ENCODE measurements at regions not wholly inside any gene's neighbourhood (a gene's known extent, or its start where the extent isn't known, plus 50 kb on each side); places are given as distances from the start of the nearest gene placed in this dataset.

- peaks cover 10% of the 10 kb centered on the region for H3K4me1 Mint-ChIP-seq
- POLR2A ChIA-PET, result no interaction called here
- no peak overlapping the region for H3K27ac Mint-ChIP-seq
- H3K4me3 Mint-ChIP-seq, result no peak overlapping the region
- peaks cover 14% of the 10 kb centered on the region for H3K27me3 Mint-ChIP-seq
- no peaks in the 10 kb centered on the region for H3K36me3 Mint-ChIP-seq
- DNase-seq (no peak), ATAC-seq (ENCODE audit: low read depth) (no peak)
- H3K9me3 Mint-ChIP-seq, result no peaks in the 10 kb centered on the region
Measured at GRCh38 chr6:159118924-159119323, 50.3 kb upstream of the FNDC1 start.

GRCh38 chr6:159117563-159117962, 51.6 kb upstream of the FNDC1 start:
- DNase-seq, result no peak
- Mint-ChIP-seq H3K27me3 (peaks cover 5% of the 10 kb centered on the region), H3K4me3 (no peak overlapping the region), H3K9me3 (no peaks in the 10 kb centered on the region), H3K4me1 (peaks cover 10% of the 10 kb centered on the region), H3K36me3 (no peaks in the 10 kb centered on the region), H3K27ac (no peak overlapping the region)
- POLR2A ChIA-PET, result no interaction called here
- no peak for ATAC-seq (ENCODE audit: low read depth)

GRCh38 chr6:159117046-159117445, 52.2 kb upstream of the FNDC1 start:
- H3K4me3 Mint-ChIP-seq, result no peak overlapping the region
- H3K27ac Mint-ChIP-seq, result no peak overlapping the region
- H3K36me3 Mint-ChIP-seq, result no peaks in the 10 kb centered on the region
- ATAC-seq (ENCODE audit: low read depth) (no peak), DNase-seq (no peak)
- peaks cover 10% of the 10 kb centered on the region for H3K4me1 Mint-ChIP-seq
- no peaks in the 10 kb centered on the region for H3K9me3 Mint-ChIP-seq
- POLR2A ChIA-PET, result no interaction called here
- no peaks in the 10 kb centered on the region for H3K27me3 Mint-ChIP-seq

GRCh38 chr6:159116343-159116742, 52.9 kb upstream of the FNDC1 start:
- no peaks in the 10 kb centered on the region for H3K36me3 Mint-ChIP-seq
- no peaks in the 10 kb centered on the region for H3K27me3 Mint-ChIP-seq
- no peak overlapping the region for H3K4me3 Mint-ChIP-seq
- no peak overlapping the region for H3K27ac Mint-ChIP-seq
- DNase-seq, result no peak
- H3K4me1 Mint-ChIP-seq, result peaks cover 10% of the 10 kb centered on the region
- POLR2A ChIA-PET, result no interaction called here
- ATAC-seq (ENCODE audit: low read depth), result no peak
- H3K9me3 Mint-ChIP-seq, result no peaks in the 10 kb centered on the region

GRCh38 chr6:159114569-159114968, 54.6 kb upstream of the FNDC1 start:
- no peaks in the 10 kb centered on the region for H3K36me3 Mint-ChIP-seq
- no peak for ATAC-seq (ENCODE audit: low read depth)
- POLR2A ChIA-PET, result no interaction called here
- H3K27ac Mint-ChIP-seq, result no peak overlapping the region
- H3K27me3 Mint-ChIP-seq, result no peaks in the 10 kb centered on the region
- H3K4me3 Mint-ChIP-seq, result no peak overlapping the region
- H3K4me1 Mint-ChIP-seq, result peaks cover 17% of the 10 kb centered on the region
- no peaks in the 10 kb centered on the region for H3K9me3 Mint-ChIP-seq
- no peak for DNase-seq

GRCh38 chr6:159113223-159113622, 56.0 kb upstream of the FNDC1 start:
- ATAC-seq (ENCODE audit: low read depth) (no peak), DNase-seq (no peak)
- no peaks in the 10 kb centered on the region for H3K36me3 Mint-ChIP-seq
- peaks cover 19% of the 10 kb centered on the region for H3K4me1 Mint-ChIP-seq
- no peak overlapping the region for H3K4me3 Mint-ChIP-seq
- no peaks in the 10 kb centered on the region for H3K9me3 Mint-ChIP-seq
- H3K27me3 Mint-ChIP-seq, result no peaks in the 10 kb centered on the region
- no peak overlapping the region for H3K27ac Mint-ChIP-seq
- POLR2A ChIA-PET, result no interaction called here

- Mint-ChIP-seq H3K9me3 (no peaks in the 10 kb centered on the region), H3K27ac (no peak overlapping the region), H3K27me3 (no peaks in the 10 kb centered on the region), H3K4me3 (no peak overlapping the region), H3K36me3 (no peaks in the 10 kb centered on the region), H3K4me1 (peaks cover 24% of the 10 kb centered on the region)
- ATAC-seq (ENCODE audit: low read depth) (no peak), DNase-seq (no peak)
- POLR2A ChIA-PET, result no interaction called here
Measured at GRCh38 chr6:159112714-159113113, 56.5 kb upstream of the FNDC1 start.

GRCh38 chr6:159110748-159111147, 58.5 kb upstream of the FNDC1 start:
- peak overlapping the region; percentile 79 for H3K27ac Mint-ChIP-seq
- POLR2A ChIA-PET, result no interaction called here
- no peaks in the 10 kb centered on the region for H3K36me3 Mint-ChIP-seq
- DNase-seq (no peak), ATAC-seq (ENCODE audit: low read depth) (no peak)
- H3K4me3 Mint-ChIP-seq, result no peak overlapping the region
- H3K27me3 Mint-ChIP-seq, result no peaks in the 10 kb centered on the region
- peaks cover 38% of the 10 kb centered on the region for H3K4me1 Mint-ChIP-seq
- H3K9me3 Mint-ChIP-seq, result no peaks in the 10 kb centered on the region

- POLR2A ChIA-PET, result no interaction called here
Measured at GRCh38 chr6:159110013-159110412, 59.2 kb upstream of the FNDC1 start.

GRCh38 chr6:159109391-159109790, 59.8 kb upstream of the FNDC1 start:
- no peaks in the 10 kb centered on the region for H3K9me3 Mint-ChIP-seq
- POLR2A ChIA-PET, result no interaction called here
- H3K4me3 Mint-ChIP-seq, result no peak overlapping the region
- peaks cover 48% of the 10 kb centered on the region for H3K4me1 Mint-ChIP-seq
- no peak for ATAC-seq (ENCODE audit: low read depth)
- H3K27me3 Mint-ChIP-seq, result no peaks in the 10 kb centered on the region
- H3K36me3 Mint-ChIP-seq, result no peaks in the 10 kb centered on the region
- no peak for DNase-seq
- peak overlapping the region; percentile 46 for H3K27ac Mint-ChIP-seq

More at GRCh38 chr6:159110013-159110412, 59.2 kb upstream of the FNDC1 start:
- ATAC-seq (ENCODE audit: low read depth) (no peak), DNase-seq (no peak)
- Mint-ChIP-seq H3K4me1 (peaks cover 42% of the 10 kb centered on the region), H3K9me3 (no peaks in the 10 kb centered on the region), H3K27ac (no peak overlapping the region), H3K4me3 (no peak overlapping the region), H3K27me3 (no peaks in the 10 kb centered on the region), H3K36me3 (no peaks in the 10 kb centered on the region)

- POLR2A ChIA-PET, result interaction anchor here (2.4 to 8.1 kb wide), 3 partner anchors 14 to 67 kb away, joined by 23 to 245 read pairs (median 25); partner anchors contain the start of gene TAGAP
- Mint-ChIP-seq H3K9me3 (no peaks in the 10 kb centered on the region), H3K36me3 (no peaks in the 10 kb centered on the region), H3K4me1 (peaks cover 56% of the 10 kb centered on the region), H3K27ac (peak overlapping the region; percentile 89), H3K27me3 (no peaks in the 10 kb centered on the region), H3K4me3 (peak overlapping the region; percentile 77)
- no peak for ATAC-seq (ENCODE audit: low read depth)
- no peak for DNase-seq
Measured at GRCh38 chr6:159108426-159108985, 60.7 kb upstream of the FNDC1 start.

GRCh38 chr6:159107451-159108260, 61.5 kb upstream of the FNDC1 start:
- DNase-seq (peak; percentile 67), ATAC-seq (ENCODE audit: low read depth) (peak; percentile 57)
- Mint-ChIP-seq H3K4me3 (peak overlapping the region; percentile 77), H3K27ac (peak overlapping the region; percentile 89), H3K9me3 (no peaks in the 10 kb centered on the region), H3K36me3 (no peaks in the 10 kb centered on the region), H3K4me1 (peaks cover 60% of the 10 kb centered on the region), H3K27me3 (no peaks in the 10 kb centered on the region)
- POLR2A ChIA-PET, result interaction anchor here (0.6 to 8.1 kb wide), 16 partner anchors 13 to 619 kb away, joined by 3 to 245 read pairs (median 4); partner anchors contain the start of genes RSPH3 and TAGAP

GRCh38 chr6:159106627-159107241, 61.9 kb upstream of the TAGAP start:
- peak; percentile 75 for ATAC-seq (ENCODE audit: low read depth)
- H3K4me3 Mint-ChIP-seq, result peak overlapping the region; percentile 77
- H3K36me3 Mint-ChIP-seq, result no peaks in the 10 kb centered on the region
- POLR2A ChIA-PET, result interaction anchor here (0.5 to 8.1 kb wide), 16 partner anchors 12 to 619 kb away, joined by 3 to 245 read pairs (median 4); partner anchors contain the start of genes RSPH3 and TAGAP
- no peaks in the 10 kb centered on the region for H3K27me3 Mint-ChIP-seq
- peak; percentile 88 for DNase-seq
- peaks cover 60% of the 10 kb centered on the region for H3K4me1 Mint-ChIP-seq
- peak overlapping the region; percentile 89 for H3K27ac Mint-ChIP-seq
- H3K9me3 Mint-ChIP-seq, result no peaks in the 10 kb centered on the region

Data from activated naive CD8-positive, alpha-beta T cell treated with anti-CD3 and anti-CD28 coated beads, Interleukin-2, amount 10 ng/mL, durations not matched to agents 7 days and 5 days (primary cell).